22Rv1 (cell line): ENCODE measurements at regions not wholly inside any gene's neighbourhood (a gene's known extent, or its start where the extent isn't known, plus 50 kb on each side); places are given as distances from the start of the nearest gene placed in this dataset.

Experiments used
- ZFX ChIP-seq: fragments of 450-650 bp; IDR thresholded peaks from 2 replicates; pipeline ENCODE4 v1.6.1; 2017; ENCODE audit warnings: antibody characterized with exemption, borderline replicate concordance
- TF ChIP-seq, protein P1 (sequence below): fragments of 450-650 bp; IDR thresholded peaks from 2 replicates; pipeline ENCODE4 v1.5.1; 2017; ENCODE audit warnings: mild to moderate bottlenecking

DNA sequence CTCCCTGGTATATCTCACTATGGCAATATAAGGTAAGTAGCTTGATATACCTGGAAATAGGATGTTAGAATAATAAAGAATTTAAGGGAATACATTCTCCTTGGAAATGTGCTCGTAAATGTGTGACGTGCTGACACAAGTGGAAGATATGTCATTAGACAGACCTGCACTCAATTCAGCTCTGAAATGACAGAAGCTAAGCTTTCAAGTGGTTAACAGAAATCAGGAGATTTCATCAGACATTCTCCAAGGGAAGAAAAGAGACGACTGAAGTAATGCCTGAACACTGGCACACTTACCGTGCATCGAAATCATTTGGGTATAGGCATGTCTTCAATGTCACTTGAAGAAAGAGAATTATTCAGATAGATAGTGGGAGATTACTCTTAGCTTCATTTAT, 933.3 kb upstream of the CTNND2 start:
- TF ChIP-seq, protein P1, sequence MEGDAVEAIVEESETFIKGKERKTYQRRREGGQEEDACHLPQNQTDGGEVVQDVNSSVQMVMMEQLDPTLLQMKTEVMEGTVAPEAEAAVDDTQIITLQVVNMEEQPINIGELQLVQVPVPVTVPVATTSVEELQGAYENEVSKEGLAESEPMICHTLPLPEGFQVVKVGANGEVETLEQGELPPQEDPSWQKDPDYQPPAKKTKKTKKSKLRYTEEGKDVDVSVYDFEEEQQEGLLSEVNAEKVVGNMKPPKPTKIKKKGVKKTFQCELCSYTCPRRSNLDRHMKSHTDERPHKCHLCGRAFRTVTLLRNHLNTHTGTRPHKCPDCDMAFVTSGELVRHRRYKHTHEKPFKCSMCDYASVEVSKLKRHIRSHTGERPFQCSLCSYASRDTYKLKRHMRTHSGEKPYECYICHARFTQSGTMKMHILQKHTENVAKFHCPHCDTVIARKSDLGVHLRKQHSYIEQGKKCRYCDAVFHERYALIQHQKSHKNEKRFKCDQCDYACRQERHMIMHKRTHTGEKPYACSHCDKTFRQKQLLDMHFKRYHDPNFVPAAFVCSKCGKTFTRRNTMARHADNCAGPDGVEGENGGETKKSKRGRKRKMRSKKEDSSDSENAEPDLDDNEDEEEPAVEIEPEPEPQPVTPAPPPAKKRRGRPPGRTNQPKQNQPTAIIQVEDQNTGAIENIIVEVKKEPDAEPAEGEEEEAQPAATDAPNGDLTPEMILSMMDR, result no peak
- no peak for TF ChIP-seq ZFX
